ENCODE measurements at regions not wholly inside any gene's neighbourhood (a gene's known extent, or its start where the extent isn't known, plus 50 kb on each side); places are given as distances from the start of the nearest gene placed in this dataset.

DNA sequence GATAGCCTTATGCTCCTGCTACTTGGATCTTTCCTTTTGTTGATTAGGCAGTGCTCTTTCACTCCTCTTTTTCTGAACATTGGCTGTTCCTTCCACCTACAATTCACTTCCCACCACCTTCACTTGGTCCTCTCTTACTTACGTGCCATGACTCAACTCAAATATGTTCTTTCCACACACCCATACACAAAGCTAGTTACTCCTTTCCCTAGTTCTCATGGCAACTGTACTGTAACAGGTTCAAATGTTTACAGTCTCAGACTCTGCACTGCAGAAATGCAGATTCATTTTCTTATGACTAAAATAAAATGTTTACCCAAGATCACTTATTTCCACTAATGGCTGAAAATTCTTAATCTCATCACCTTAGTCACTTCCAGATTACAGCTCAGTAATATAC is 174.0 kb upstream of the TSHZ2 start:
- no peaks in the 10 kb centered on the region for H3K9me3 ChIP-seq (ENCODE audit: low read depth, low read length)
- no peaks in the 10 kb centered on the region for H3K27me3 ChIP-seq (ENCODE audit: insufficient read depth, low read length)
- no peak overlapping the region for H3K4me3 ChIP-seq (ENCODE audit: insufficient read depth, low read length)
- H3K27ac ChIP-seq (ENCODE audit: low read depth, low read length): no peak overlapping the region
- no peaks in the 10 kb centered on the region for H3K4me1 ChIP-seq (ENCODE audit: insufficient read depth, low read length)
- DNase-seq (ENCODE audit: insufficient read length, low spot score, missing footprints): no peak
- no peak overlapping the region for H2AFZ ChIP-seq (ENCODE audit: low read length)
- H3K4me2 ChIP-seq (ENCODE audit: insufficient read depth, low read length): no peak overlapping the region
- TF ChIP-seq, protein P1, sequence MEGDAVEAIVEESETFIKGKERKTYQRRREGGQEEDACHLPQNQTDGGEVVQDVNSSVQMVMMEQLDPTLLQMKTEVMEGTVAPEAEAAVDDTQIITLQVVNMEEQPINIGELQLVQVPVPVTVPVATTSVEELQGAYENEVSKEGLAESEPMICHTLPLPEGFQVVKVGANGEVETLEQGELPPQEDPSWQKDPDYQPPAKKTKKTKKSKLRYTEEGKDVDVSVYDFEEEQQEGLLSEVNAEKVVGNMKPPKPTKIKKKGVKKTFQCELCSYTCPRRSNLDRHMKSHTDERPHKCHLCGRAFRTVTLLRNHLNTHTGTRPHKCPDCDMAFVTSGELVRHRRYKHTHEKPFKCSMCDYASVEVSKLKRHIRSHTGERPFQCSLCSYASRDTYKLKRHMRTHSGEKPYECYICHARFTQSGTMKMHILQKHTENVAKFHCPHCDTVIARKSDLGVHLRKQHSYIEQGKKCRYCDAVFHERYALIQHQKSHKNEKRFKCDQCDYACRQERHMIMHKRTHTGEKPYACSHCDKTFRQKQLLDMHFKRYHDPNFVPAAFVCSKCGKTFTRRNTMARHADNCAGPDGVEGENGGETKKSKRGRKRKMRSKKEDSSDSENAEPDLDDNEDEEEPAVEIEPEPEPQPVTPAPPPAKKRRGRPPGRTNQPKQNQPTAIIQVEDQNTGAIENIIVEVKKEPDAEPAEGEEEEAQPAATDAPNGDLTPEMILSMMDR (IDR thresholded peaks at IDR 0.05; ENCODE audit: extremely low read depth, low read depth, low read length): no peak
- no peaks in the 10 kb centered on the region for H4K20me1 ChIP-seq (ENCODE audit: insufficient read depth, low read length)
- H3K36me3 ChIP-seq (ENCODE audit: insufficient read depth, low read length): no peaks in the 10 kb centered on the region
- no peaks in the 10 kb centered on the region for H3K79me2 ChIP-seq (ENCODE audit: insufficient read depth, low read length)

- H3K36me3 ChIP-seq (ENCODE audit: insufficient read depth, low read length): no peaks in the 10 kb centered on the region
- no peak overlapping the region for H2AFZ ChIP-seq (ENCODE audit: low read length)
- TF ChIP-seq, protein P1 (IDR thresholded peaks at IDR 0.05; ENCODE audit: extremely low read depth, low read depth, low read length): no peak
- no peak overlapping the region for H3K27ac ChIP-seq (ENCODE audit: low read depth, low read length)
- no peak overlapping the region for H3K4me2 ChIP-seq (ENCODE audit: insufficient read depth, low read length)
- H3K4me1 ChIP-seq (ENCODE audit: insufficient read depth, low read length): no peaks in the 10 kb centered on the region
- no peaks in the 10 kb centered on the region for H3K79me2 ChIP-seq (ENCODE audit: insufficient read depth, low read length)
- H3K27me3 ChIP-seq (ENCODE audit: insufficient read depth, low read length): no peaks in the 10 kb centered on the region
- no peak overlapping the region for H3K4me3 ChIP-seq (ENCODE audit: insufficient read depth, low read length)
- no peaks in the 10 kb centered on the region for H4K20me1 ChIP-seq (ENCODE audit: insufficient read depth, low read length)
- H3K9me3 ChIP-seq (ENCODE audit: low read depth, low read length): no peaks in the 10 kb centered on the region
- DNase-seq (ENCODE audit: insufficient read length, low spot score, missing footprints): no peak
Measured at GRCh38 chr20:52794853-52795252, 177.3 kb upstream of the TSHZ2 start.

GRCh38 chr20:52793339-52793963 is 178.7 kb upstream of the TSHZ2 start:
- no peaks in the 10 kb centered on the region for H3K79me2 ChIP-seq (ENCODE audit: insufficient read depth, low read length)
- H3K27me3 ChIP-seq (ENCODE audit: insufficient read depth, low read length): no peaks in the 10 kb centered on the region
- DNase-seq (ENCODE audit: insufficient read length, low spot score, missing footprints): no peak
- H3K27ac ChIP-seq (ENCODE audit: low read depth, low read length): no peak overlapping the region
- no peak overlapping the region for H3K4me3 ChIP-seq (ENCODE audit: insufficient read depth, low read length)
- H3K4me1 ChIP-seq (ENCODE audit: insufficient read depth, low read length): no peaks in the 10 kb centered on the region
- TF ChIP-seq, protein P1 (IDR thresholded peaks at IDR 0.05; ENCODE audit: extremely low read depth, low read depth, low read length): no peak
- H3K36me3 ChIP-seq (ENCODE audit: insufficient read depth, low read length): no peaks in the 10 kb centered on the region
- H4K20me1 ChIP-seq (ENCODE audit: insufficient read depth, low read length): no peaks in the 10 kb centered on the region
- peaks cover 2% of the 10 kb centered on the region for H3K9me3 ChIP-seq (ENCODE audit: low read depth, low read length)
- H2AFZ ChIP-seq (ENCODE audit: low read length): no peak overlapping the region
- no peak overlapping the region for H3K4me2 ChIP-seq (ENCODE audit: insufficient read depth, low read length)

- no peaks in the 10 kb centered on the region for H3K36me3 ChIP-seq (ENCODE audit: insufficient read depth, low read length)
Measured at GRCh38 chr20:52791091-52791490, 181.1 kb upstream of the TSHZ2 start.

More at GRCh38 chr20:52791091-52791490, 181.1 kb upstream of the TSHZ2 start:
- no peak overlapping the region for H3K4me3 ChIP-seq (ENCODE audit: insufficient read depth, low read length)
- no peak overlapping the region for H2AFZ ChIP-seq (ENCODE audit: low read length)
- H3K27ac ChIP-seq (ENCODE audit: low read depth, low read length): no peak overlapping the region
- no peak overlapping the region for H3K4me2 ChIP-seq (ENCODE audit: insufficient read depth, low read length)
- peaks cover 2% of the 10 kb centered on the region for H3K9me3 ChIP-seq (ENCODE audit: low read depth, low read length)
- H4K20me1 ChIP-seq (ENCODE audit: insufficient read depth, low read length): no peaks in the 10 kb centered on the region
- H3K27me3 ChIP-seq (ENCODE audit: insufficient read depth, low read length): no peaks in the 10 kb centered on the region
- no peak for DNase-seq (ENCODE audit: insufficient read length, low spot score, missing footprints)
- H3K79me2 ChIP-seq (ENCODE audit: insufficient read depth, low read length): no peaks in the 10 kb centered on the region
- H3K4me1 ChIP-seq (ENCODE audit: insufficient read depth, low read length): no peaks in the 10 kb centered on the region
- TF ChIP-seq, protein P1 (IDR thresholded peaks at IDR 0.05; ENCODE audit: extremely low read depth, low read depth, low read length): no peak

All from osteoblast (primary cell).